IMR-90 (cell line): ENCODE measurements at regions not wholly inside any gene's neighbourhood (a gene's known extent, or its start where the extent isn't known, plus 50 kb on each side); places are given as distances from the start of the nearest gene placed in this dataset.
A peak's percentile ranks its signal among the peaks of the same experiment; 100 is the strongest.

Experiments used
- ATAC-seq: fragments of 200-7000 bp; cut with Tn5 transposase; 2 replicates; pipeline ENCODE4 v1.9.1; 2020; ENCODE audit warnings: low read depth, mild to moderate bottlenecking, moderate library complexity
- BruUV-seq: library from RNA; stranded (reverse); fragments of 400-500 nt; replicated peaks from 2 replicates; lab custom pipeline; 2021; lab: Mats Ljungman, UMichigan
- CTCF ChIA-PET: fragments of 300-600 bp; formaldehyde crosslinking; extraction: SDS; loops from one replicate; lab custom pipeline; 2021; ENCODE audit warnings: antibody characterized with exemption; lab: Yijun Ruan, JAX
- POLR2A ChIA-PET: fragments of 300-600 bp; sonication (Branson Sonifier 250); formaldehyde crosslinking; loops from one replicate; lab custom pipeline; 2022; ENCODE audit warnings: antibody characterized with exemption; ENCODE audit not compliant: unreplicated experiment; lab: Charles Lee
- DNase-seq: peaks from one replicate; pipeline ENCODE4 v3.0.0; 2013
- H2AFZ ChIP-seq: replicated peaks from 2 replicates; pipeline ENCODE3; 2013; ENCODE audit warnings: low read length, mild to moderate bottlenecking; ENCODE audit not compliant: poor library complexity
- H2AK5ac ChIP-seq: 2 replicates; pipeline ENCODE4 v1.6.1; 2013; ENCODE audit warnings: low read depth, low read length, inconsistent platforms
- H2AK9ac ChIP-seq: replicated peaks from 2 replicates; pipeline ENCODE3; 2013; ENCODE audit warnings: mild to moderate bottlenecking, low read depth, low read length, moderate library complexity; ENCODE audit not compliant: poor library complexity
- H2BK120ac ChIP-seq: 2 replicates; pipeline ENCODE4 v1.6.1; 2013; ENCODE audit warnings: low read depth, low read length, inconsistent platforms
- H2BK15ac ChIP-seq: 3 replicates; pipeline ENCODE4 v1.6.1; 2013; ENCODE audit warnings: low read depth, low read length, inconsistent platforms
- H2BK20ac ChIP-seq: 2 replicates; pipeline ENCODE4 v1.6.1; 2013; ENCODE audit warnings: low read depth, mild to moderate bottlenecking, inconsistent platforms, low read length, moderate library complexity
- H2BK5ac ChIP-seq: 2 replicates; pipeline ENCODE4 v1.6.1; 2013; ENCODE audit warnings: mild to moderate bottlenecking, low read depth, low read length, inconsistent platforms; ENCODE audit not compliant: poor library complexity, severe bottlenecking
- H3K14ac ChIP-seq: replicated peaks from 2 replicates; pipeline ENCODE4 v1.6.1; 2013; ENCODE audit warnings: low read depth, low read length, inconsistent platforms
- H3K18ac ChIP-seq: 2 replicates; pipeline ENCODE4 v1.6.1; 2013; ENCODE audit warnings: low read depth, low read length, control low read depth
- H3K23ac ChIP-seq: 2 replicates; pipeline ENCODE4 v1.6.1; 2013; ENCODE audit warnings: low read depth, low read length, inconsistent platforms
- H3K27ac ChIP-seq: 2 replicates; pipeline ENCODE4 v1.5.1; 2013; ENCODE audit warnings: mild to moderate bottlenecking, control low read depth, low read length; ENCODE audit not compliant: insufficient read depth
- H3K27me3 ChIP-seq: 2 replicates; pipeline ENCODE4 v1.6.1; 2013; ENCODE audit warnings: low read length; ENCODE audit not compliant: control insufficient read depth, insufficient read depth
- H3K36me3 ChIP-seq: 2 replicates; pipeline ENCODE4 v1.6.1; 2013; ENCODE audit warnings: low read length, mixed read lengths; ENCODE audit not compliant: control insufficient read depth, insufficient read depth
- H3K4ac ChIP-seq: 2 replicates; pipeline ENCODE4 v1.6.1; 2013; ENCODE audit warnings: low read depth, low read length, inconsistent platforms
- H3K4me1 ChIP-seq: 2 replicates; pipeline ENCODE4 v1.6.1; 2013; ENCODE audit warnings: low read length, mixed read lengths; ENCODE audit not compliant: control insufficient read depth, insufficient read depth
- H3K4me2 ChIP-seq: 2 replicates; pipeline ENCODE4 v1.6.1; 2013; ENCODE audit warnings: low read depth, mild to moderate bottlenecking, control low read depth, low read length, moderate library complexity
- H3K4me3 ChIP-seq: 2 replicates; pipeline ENCODE4 v1.5.1; 2013; ENCODE audit warnings: low read depth, mild to moderate bottlenecking, control low read depth, low read length, moderate library complexity; ENCODE audit not compliant: insufficient read depth
- H3K56ac ChIP-seq: 2 replicates; pipeline ENCODE4 v1.6.1; 2013; ENCODE audit warnings: low read length, inconsistent platforms; ENCODE audit not compliant: insufficient read depth; ENCODE audit errors: extremely low read depth
- H3K79me1 ChIP-seq, 2 experiments: 2 replicates each; pipeline ENCODE4 v1.6.1; 2013; ENCODE audit warnings: low read length in 2 of 2, inconsistent platforms in 1 of 2, low read depth in 1 of 2
- H3K9ac ChIP-seq: 2 replicates; pipeline ENCODE4 v1.6.1; 2013; ENCODE audit warnings: low read depth, low read length, control low read depth
- H3K9me1 ChIP-seq: 2 replicates; pipeline ENCODE4 v1.6.1; 2013; ENCODE audit warnings: low read length, inconsistent platforms; ENCODE audit not compliant: insufficient read depth
- H3K9me3 ChIP-seq: 2 replicates; pipeline ENCODE4 v1.6.1; 2013; ENCODE audit warnings: low read length; ENCODE audit not compliant: control insufficient read depth, insufficient read depth
- H4K20me1 ChIP-seq: 2 replicates; pipeline ENCODE4 v1.6.1; 2013; ENCODE audit warnings: low read length, inconsistent platforms; ENCODE audit not compliant: insufficient read depth
- H4K5ac ChIP-seq: 2 replicates; pipeline ENCODE4 v1.6.1; 2013; ENCODE audit warnings: mild to moderate bottlenecking, low read depth, low read length, control low read depth
- H4K8ac ChIP-seq, 2 experiments: 2 replicates each; pipeline ENCODE4 v1.6.1; 2013; ENCODE audit warnings: low read depth in 2 of 2, low read length in 2 of 2, control low read depth in 1 of 2, inconsistent platforms in 1 of 2
- H4K91ac ChIP-seq: 2 replicates; pipeline ENCODE4 v1.6.1; 2013; ENCODE audit warnings: low read depth, low read length, inconsistent platforms; ENCODE audit not compliant: insufficient read depth
- ELK1 ChIP-seq: fragments of 150-350 bp; IDR thresholded peaks from 2 replicates; pipeline ENCODE4 v1.6.1; 2016; ENCODE audit warnings: low read depth, mild to moderate bottlenecking, low read length, moderate library complexity, borderline replicate concordance
- MAFK ChIP-seq: IDR thresholded peaks from 2 replicates; pipeline ENCODE4 v1.6.1; 2012; ENCODE audit warnings: low read depth, low read length, improper control_type of control experiment
- WGBS, 2 experiments: methylation state at CpG; one replicate each; pipeline versions ENCODE4 v1.1.5 to v1.1.7; 2013; ENCODE audit warnings: missing lambda C conversion rate in 2 of 2; ENCODE audit not compliant: insufficient read length in 1 of 2; ENCODE audit errors: extremely low coverage in 2 of 2; 5-methylcytosine and 5-hydroxymethylcytosine counted together
- dilution Hi-C: fragments of 300-500 bp; cut with HindIII; formaldehyde crosslinking; loops from one replicate; pipeline ENCODE4 v1.14.3; 2018; ENCODE audit warnings: low sequenced_read_pairs; ENCODE audit not compliant: unreplicated experiment
- in situ Hi-C: fragments of 300-500 bp; cut with MboI; formaldehyde crosslinking; loops from 3 replicates; pipeline ENCODE4 v1.14.3; 2019; ENCODE audit warnings: low sequenced_read_pairs, inconsistent platforms, mixed read lengths
- intact Hi-C: fragments of 100-400 bp; cut with micrococcal nuclease; formaldehyde crosslinking; loops from 2 replicates; pipeline ENCODE4 v1.10.0; 2022

- BruUV-seq, result no TSS peak
- Histone ChIP-seq H4K20me1 (no peaks in the 10 kb centered on the region), H3K4me1 (peaks cover 8% of the 10 kb centered on the region), H3K4me2 (no peak overlapping the region), H2BK120ac (no peak overlapping the region), H3K36me3 (no peaks in the 10 kb centered on the region), H4K8ac (no peak overlapping the region; a peak in 1 of 4 replicates), H3K23ac (no peak overlapping the region), H3K4ac (no peak overlapping the region), H3K18ac (peak overlapping the region; percentile 7; the same call in 1 of the 2 replicates), H4K91ac (no peak overlapping the region), H3K9me3 (no peaks in the 10 kb centered on the region), H3K14ac (no peak overlapping the region), H4K5ac (no peak overlapping the region), H3K9ac (no peak overlapping the region), H3K56ac (no peak overlapping the region), H3K27me3 (no peaks in the 10 kb centered on the region), H2AK9ac (no peak overlapping the region), H3K4me3 (no peak overlapping the region), H2AK5ac (peak overlapping the region; percentile 59; the same call in 1 of the 2 replicates), H2BK5ac (no peak overlapping the region), H2BK15ac (peak overlapping the region; percentile 70; the same call in 1 of the 3 replicates), H3K79me1 (no peaks in the 10 kb centered on the region), H3K27ac (no peak overlapping the region; the same call in 1 of the 2 replicates), H3K9me1 (peaks cover 2% of the 10 kb centered on the region; the same call in 1 of the 2 replicates), H2BK20ac (no peak overlapping the region), H2AFZ (no peak overlapping the region)
- ATAC-seq, result no peak
- POLR2A ChIA-PET, result no interaction called here
- intact Hi-C loops, result no loop called here
- no CpG with 5 or more reads among the region's 4 CpGs for WGBS, 2 experiments
- CTCF ChIA-PET, result no interaction called here
- no peak for DNase-seq
- TF ChIP-seq ELK1, result no peak
- TF ChIP-seq MAFK, result peak; percentile 96
- dilution Hi-C loops, result no loop called here
- in situ Hi-C loops, result no loop called here
These were observed 127.3 kb upstream of the THBS1 start for GRCh38 chr15:39453620-39454019.
